ENCODE measurements at regions not wholly inside any gene's neighbourhood (a gene's known extent, or its start where the extent isn't known, plus 50 kb on each side); places are given as distances from the start of the nearest gene placed in this dataset.

- H3K4me2 ChIP-seq (ENCODE audit: low read length): no peak overlapping the region
- no peak overlapping the region for H3K4me3 ChIP-seq (ENCODE audit: low read length)
- no peaks in the 10 kb centered on the region for H4K20me1 ChIP-seq (ENCODE audit: insufficient read depth)
- H3F3A ChIP-seq (ENCODE audit: insufficient read depth, low read length, poor library complexity, severe bottlenecking): no peaks in the 10 kb centered on the region
- H3K9me3 ChIP-seq (ENCODE audit: low read length): no peaks in the 10 kb centered on the region
- no peak overlapping the region for H3K27ac ChIP-seq (ENCODE audit: low read length)
- no peaks in the 10 kb centered on the region for H3K79me2 ChIP-seq (replicated peaks; ENCODE audit: insufficient read depth, low read length)
- no peak overlapping the region for H2AFZ ChIP-seq (ENCODE audit: low read depth, low read length)
- H3K9ac ChIP-seq (ENCODE audit: low read length): no peak overlapping the region
- no peaks in the 10 kb centered on the region for H3K9me2 ChIP-seq (ENCODE audit: insufficient read depth, low read length)
- no peaks in the 10 kb centered on the region for H3K27me3 ChIP-seq (ENCODE audit: insufficient read depth, low read depth, low read length)
- TF ChIP-seq POLR2AphosphoS5 (IDR thresholded peaks at IDR 0.05): no peak
- no peak for TF ChIP-seq EP300 (conservative IDR thresholded peaks at IDR 0.05; ENCODE audit: poor library complexity, severe bottlenecking)
- no peak for TF ChIP-seq MXI1 (conservative IDR thresholded peaks at IDR 0.05; ENCODE audit: poor library complexity, severe bottlenecking)
- TF ChIP-seq REST (IDR thresholded peaks at IDR 0.05; ENCODE audit: borderline replicate concordance): no peak
- TF ChIP-seq RAD21 (conservative IDR thresholded peaks at IDR 0.05): no peak
- no peak for TF ChIP-seq TAF1 (IDR thresholded peaks at IDR 0.05; ENCODE audit: low read depth)
- TF ChIP-seq EZH2 (IDR thresholded peaks at IDR 0.05; ENCODE audit: borderline replicate concordance, insufficient read depth, low read length, poor library complexity, severe bottlenecking): no peak
- no peak for TF ChIP-seq CTCF (IDR thresholded peaks at IDR 0.05; ENCODE audit: poor library complexity, severe bottlenecking)
- no peak for TF ChIP-seq SMC3 (conservative IDR thresholded peaks at IDR 0.05; ENCODE audit: poor library complexity)
- H3K36me3 ChIP-seq (ENCODE audit: insufficient read depth, low read length): no peaks in the 10 kb centered on the region
These were observed 405.9 kb upstream of the GRM7 start for GRCh38 chr3:6455031-6455430.

- Histone ChIP-seq H3K9ac (ENCODE audit: low read length) (no peak overlapping the region), H3K9me3 (ENCODE audit: low read length) (no peaks in the 10 kb centered on the region), H3K27me3 (ENCODE audit: insufficient read depth, low read depth, low read length) (no peaks in the 10 kb centered on the region), H3K27ac (ENCODE audit: low read length) (no peak overlapping the region), H2AFZ (ENCODE audit: low read depth, low read length) (no peak overlapping the region), H3K79me2 (replicated peaks; ENCODE audit: insufficient read depth, low read length) (no peaks in the 10 kb centered on the region), H3K36me3 (ENCODE audit: insufficient read depth, low read length) (no peaks in the 10 kb centered on the region), H3K4me2 (ENCODE audit: low read length) (no peak overlapping the region), H3K4me3 (ENCODE audit: low read length) (no peak overlapping the region), H3K9me2 (ENCODE audit: insufficient read depth, low read length) (no peaks in the 10 kb centered on the region), H3F3A (ENCODE audit: insufficient read depth, low read length, poor library complexity, severe bottlenecking) (no peaks in the 10 kb centered on the region), H4K20me1 (ENCODE audit: insufficient read depth) (no peaks in the 10 kb centered on the region)
- TF ChIP-seq EP300 (conservative IDR thresholded peaks at IDR 0.05; ENCODE audit: poor library complexity, severe bottlenecking) (no peak), RAD21 (conservative IDR thresholded peaks at IDR 0.05) (no peak), CTCF (IDR thresholded peaks at IDR 0.05; ENCODE audit: poor library complexity, severe bottlenecking) (no peak), EZH2 (IDR thresholded peaks at IDR 0.05; ENCODE audit: borderline replicate concordance, insufficient read depth, low read length, poor library complexity, severe bottlenecking) (no peak), POLR2AphosphoS5 (IDR thresholded peaks at IDR 0.05) (no peak), REST (IDR thresholded peaks at IDR 0.05; ENCODE audit: borderline replicate concordance) (no peak), TAF1 (IDR thresholded peaks at IDR 0.05; ENCODE audit: low read depth) (no peak), MXI1 (conservative IDR thresholded peaks at IDR 0.05; ENCODE audit: poor library complexity, severe bottlenecking) (no peak), SMC3 (conservative IDR thresholded peaks at IDR 0.05; ENCODE audit: poor library complexity) (no peak)
These were observed 393.7 kb upstream of the GRM7 start for GRCh38 chr3:6467186-6467585.
